ENCODE measurements at regions not wholly inside any gene's neighbourhood (a gene's known extent, or its start where the extent isn't known, plus 50 kb on each side); places are given as distances from the start of the nearest gene placed in this dataset.

GRCh38 chr4:79017481-79017880 lies 78.2 kb upstream of the PAQR3 start:
- no peak for DNase-seq

- no peak for DNase-seq
These were observed 77.6 kb upstream of the PAQR3 start for GRCh38 chr4:79016878-79017277.

- no peak for DNase-seq
These were observed 76.2 kb upstream of the PAQR3 start for GRCh38 chr4:79015411-79015810.

- DNase-seq: no peak
These were observed 75.0 kb upstream of the PAQR3 start for GRCh38 chr4:79014230-79014629.

- no peak for DNase-seq
These were observed 74.5 kb upstream of the PAQR3 start for GRCh38 chr4:79013756-79014155.

- DNase-seq: no peak
These were observed 51.9 kb upstream of the PAQR3 start for GRCh38 chr4:78990938-78991810.

GRCh38 chr4:78989697-78990270 lies 50.5 kb upstream of the PAQR3 start:
- no peak for DNase-seq

Data from NK-92 treated with Interleukin-12 subunit alpha and Interleukin-12 subunit beta, amount 100 ng/mL, for 24 hours (cell line).